ENCODE measurements at regions not wholly inside any gene's neighbourhood (a gene's known extent, or its start where the extent isn't known, plus 50 kb on each side); places are given as distances from the start of the nearest gene placed in this dataset.

GRCh38 chr3:87968668-87969067 lies 90.1 kb downstream of the CGGBP1 start:
- no peaks in the 10 kb centered on the region for H3K9me3 ChIP-seq (replicated peaks in 1 of 2; ENCODE audit: control insufficient read depth in 2 of 2, insufficient read depth in 1 of 2, low read depth in 1 of 2, low read length in 2 of 2)
- H3K36me3 ChIP-seq (replicated peaks in 1 of 2; ENCODE audit: control insufficient read depth in 2 of 2, insufficient read depth in 2 of 2, low read length in 2 of 2), result no peaks in the 10 kb centered on the region
- no peak overlapping the region for H2BK12ac ChIP-seq (ENCODE audit: low read length)
- H3K4ac ChIP-seq (ENCODE audit: low read length), result no peak overlapping the region
- H3K18ac ChIP-seq (ENCODE audit: low read length), result no peak overlapping the region
- H2AFZ ChIP-seq (ENCODE audit: low read length), result no peak overlapping the region
- no peak overlapping the region for H3K9ac ChIP-seq (ENCODE audit: low read depth, low read length, poor library complexity)
- no peaks in the 10 kb centered on the region for H3K79me1 ChIP-seq (ENCODE audit: low read depth, low read length)
- H3K14ac ChIP-seq (ENCODE audit: low read length), result no peak overlapping the region
- no peak overlapping the region for H3K4me2 ChIP-seq (ENCODE audit: insufficient read depth, low read length, poor library complexity, severe bottlenecking)
- no peak overlapping the region for H3K4me3 ChIP-seq (ENCODE audit: low read length in 2 of 2)
- no peaks in the 10 kb centered on the region for H3K4me1 ChIP-seq (ENCODE audit: control insufficient read depth in 2 of 2, insufficient read depth in 1 of 2, low read depth in 1 of 2, low read length in 2 of 2)
- no peak overlapping the region for H3K23ac ChIP-seq (ENCODE audit: low read depth, low read length, poor library complexity)
- no peak overlapping the region for H2BK15ac ChIP-seq (ENCODE audit: low read length)
- no CpG with 5 or more reads among the region's 5 CpGs for WGBS, 2 donors (ENCODE audit: extremely low coverage in 2 of 2, insufficient read length in 2 of 2, insufficient replicate concordance in 1 of 2)
- no peak overlapping the region for H2BK120ac ChIP-seq (ENCODE audit: low read depth, low read length)
- H4K8ac ChIP-seq (ENCODE audit: low read depth, low read length), result no peak overlapping the region
- H4K91ac ChIP-seq (ENCODE audit: low read depth, low read length, poor library complexity), result no peak overlapping the region
- no peaks in the 10 kb centered on the region for H3K27me3 ChIP-seq (ENCODE audit: control insufficient read depth in 3 of 3, insufficient read depth in 3 of 3, low read depth in 1 of 3, low read length in 3 of 3)
- no peak for DNase-seq (ENCODE audit: low spot score)
- H2BK5ac ChIP-seq (ENCODE audit: low read length), result no peak overlapping the region
- H2AK5ac ChIP-seq (ENCODE audit: low read depth, low read length), result no peak overlapping the region
- H3K27ac ChIP-seq (replicated peaks; ENCODE audit: low read length), result no peak overlapping the region

GRCh38 chr3:87958289-87958688 lies 100.5 kb downstream of the CGGBP1 start:
- no peaks in the 10 kb centered on the region for H3K36me3 ChIP-seq (replicated peaks in 1 of 2; ENCODE audit: control insufficient read depth in 2 of 2, insufficient read depth in 2 of 2, low read length in 2 of 2)
- no peaks in the 10 kb centered on the region for H3K27me3 ChIP-seq (ENCODE audit: control insufficient read depth in 3 of 3, insufficient read depth in 3 of 3, low read depth in 1 of 3, low read length in 3 of 3)
- no peak overlapping the region for H4K91ac ChIP-seq (ENCODE audit: low read depth, low read length, poor library complexity)
- H3K4me2 ChIP-seq (ENCODE audit: insufficient read depth, low read length, poor library complexity, severe bottlenecking), result no peak overlapping the region
- H2AK5ac ChIP-seq (ENCODE audit: low read depth, low read length), result no peak overlapping the region
- no peak overlapping the region for H2BK15ac ChIP-seq (ENCODE audit: low read length)
- no peaks in the 10 kb centered on the region for H3K9me3 ChIP-seq (replicated peaks in 1 of 2; ENCODE audit: control insufficient read depth in 2 of 2, insufficient read depth in 1 of 2, low read depth in 1 of 2, low read length in 2 of 2)
- WGBS, 2 donors (ENCODE audit: extremely low coverage in 2 of 2, insufficient read length in 2 of 2, insufficient replicate concordance in 1 of 2), result no CpG with 5 or more reads among the region's 1 CpG
- no peak overlapping the region for H4K8ac ChIP-seq (ENCODE audit: low read depth, low read length)
- H3K27ac ChIP-seq (replicated peaks; ENCODE audit: low read length), result no peak overlapping the region
- no peak overlapping the region for H2AFZ ChIP-seq (ENCODE audit: low read length)
- H3K9ac ChIP-seq (ENCODE audit: low read depth, low read length, poor library complexity), result no peak overlapping the region
- H3K4me1 ChIP-seq (ENCODE audit: control insufficient read depth in 2 of 2, insufficient read depth in 1 of 2, low read depth in 1 of 2, low read length in 2 of 2), result no peaks in the 10 kb centered on the region
- no peak overlapping the region for H3K4me3 ChIP-seq (ENCODE audit: low read length in 2 of 2)
- no peak overlapping the region for H2BK120ac ChIP-seq (ENCODE audit: low read depth, low read length)
- no peak overlapping the region for H2BK12ac ChIP-seq (ENCODE audit: low read length)
- no peak overlapping the region for H3K4ac ChIP-seq (ENCODE audit: low read length)
- no peak overlapping the region for H3K23ac ChIP-seq (ENCODE audit: low read depth, low read length, poor library complexity)
- no peaks in the 10 kb centered on the region for H3K79me1 ChIP-seq (ENCODE audit: low read depth, low read length)
- H3K14ac ChIP-seq (ENCODE audit: low read length), result no peak overlapping the region
- H3K18ac ChIP-seq (ENCODE audit: low read length), result no peak overlapping the region
- H2BK5ac ChIP-seq (ENCODE audit: low read length), result no peak overlapping the region
- DNase-seq (ENCODE audit: low spot score), result no peak

GRCh38 chr3:87957575-87957974 lies 101.2 kb downstream of the CGGBP1 start:
- Histone ChIP-seq H2BK120ac (ENCODE audit: low read depth, low read length) (no peak overlapping the region), H3K9ac (ENCODE audit: low read depth, low read length, poor library complexity) (no peak overlapping the region), H4K91ac (ENCODE audit: low read depth, low read length, poor library complexity) (no peak overlapping the region), H2AK5ac (ENCODE audit: low read depth, low read length) (no peak overlapping the region), H2BK15ac (ENCODE audit: low read length) (no peak overlapping the region), H3K18ac (ENCODE audit: low read length) (no peak overlapping the region), H3K27ac (replicated peaks; ENCODE audit: low read length) (no peak overlapping the region), H3K23ac (ENCODE audit: low read depth, low read length, poor library complexity) (no peak overlapping the region), H3K4me2 (ENCODE audit: insufficient read depth, low read length, poor library complexity, severe bottlenecking) (no peak overlapping the region), H3K27me3 (ENCODE audit: control insufficient read depth in 3 of 3, insufficient read depth in 3 of 3, low read depth in 1 of 3, low read length in 3 of 3) (no peaks in the 10 kb centered on the region), H3K79me1 (ENCODE audit: low read depth, low read length) (no peaks in the 10 kb centered on the region), H2BK5ac (ENCODE audit: low read length) (no peak overlapping the region), H3K4me1 (ENCODE audit: control insufficient read depth in 2 of 2, insufficient read depth in 1 of 2, low read depth in 1 of 2, low read length in 2 of 2) (no peaks in the 10 kb centered on the region), H3K36me3 (replicated peaks in 1 of 2; ENCODE audit: control insufficient read depth in 2 of 2, insufficient read depth in 2 of 2, low read length in 2 of 2) (no peaks in the 10 kb centered on the region), H3K4ac (ENCODE audit: low read length) (no peak overlapping the region), H3K9me3 (replicated peaks in 1 of 2; ENCODE audit: control insufficient read depth in 2 of 2, insufficient read depth in 1 of 2, low read depth in 1 of 2, low read length in 2 of 2) (no peaks in the 10 kb centered on the region), H2AFZ (ENCODE audit: low read length) (no peak overlapping the region), H2BK12ac (ENCODE audit: low read length) (no peak overlapping the region), H3K4me3 (ENCODE audit: low read length in 2 of 2) (no peak overlapping the region), H4K8ac (ENCODE audit: low read depth, low read length) (no peak overlapping the region), H3K14ac (ENCODE audit: low read length) (no peak overlapping the region)
- no CpG with 5 or more reads among the region's 1 CpG for WGBS, 2 donors (ENCODE audit: extremely low coverage in 2 of 2, insufficient read length in 2 of 2, insufficient replicate concordance in 1 of 2)
- DNase-seq (ENCODE audit: low spot score), result no peak

GRCh38 chr3:87949879-87950208 lies 109.0 kb downstream of the CGGBP1 start:
- H3K18ac ChIP-seq (ENCODE audit: low read length), result no peak overlapping the region
- no peak overlapping the region for H4K8ac ChIP-seq (ENCODE audit: low read depth, low read length)
- H3K36me3 ChIP-seq (replicated peaks in 1 of 2; ENCODE audit: control insufficient read depth in 2 of 2, insufficient read depth in 2 of 2, low read length in 2 of 2), result no peaks in the 10 kb centered on the region
- no peak overlapping the region for H3K14ac ChIP-seq (ENCODE audit: low read length)
- no peak overlapping the region for H2AFZ ChIP-seq (ENCODE audit: low read length)
- H3K27me3 ChIP-seq (ENCODE audit: control insufficient read depth in 3 of 3, insufficient read depth in 3 of 3, low read depth in 1 of 3, low read length in 3 of 3), result no peaks in the 10 kb centered on the region
- WGBS, 2 donors (ENCODE audit: extremely low coverage in 2 of 2, insufficient read length in 2 of 2, insufficient replicate concordance in 1 of 2), result no CpG with 5 or more reads among the region's 1 CpG
- H3K9ac ChIP-seq (ENCODE audit: low read depth, low read length, poor library complexity), result no peak overlapping the region
- no peak overlapping the region for H3K4me3 ChIP-seq (ENCODE audit: low read length in 2 of 2)
- no peak overlapping the region for H3K4ac ChIP-seq (ENCODE audit: low read length)
- H2BK12ac ChIP-seq (ENCODE audit: low read length), result no peak overlapping the region
- no peak overlapping the region for H4K91ac ChIP-seq (ENCODE audit: low read depth, low read length, poor library complexity)
- no peak overlapping the region for H2AK5ac ChIP-seq (ENCODE audit: low read depth, low read length)
- no peak overlapping the region for H3K23ac ChIP-seq (ENCODE audit: low read depth, low read length, poor library complexity)
- no peak overlapping the region for H3K27ac ChIP-seq (replicated peaks; ENCODE audit: low read length)
- no peak for DNase-seq (ENCODE audit: low spot score)
- no peak overlapping the region for H2BK120ac ChIP-seq (ENCODE audit: low read depth, low read length)
- H2BK5ac ChIP-seq (ENCODE audit: low read length), result no peak overlapping the region
- no peaks in the 10 kb centered on the region for H3K79me1 ChIP-seq (ENCODE audit: low read depth, low read length)
- H3K9me3 ChIP-seq (replicated peaks in 1 of 2; ENCODE audit: control insufficient read depth in 2 of 2, insufficient read depth in 1 of 2, low read depth in 1 of 2, low read length in 2 of 2), result no peaks in the 10 kb centered on the region
- H3K4me2 ChIP-seq (ENCODE audit: insufficient read depth, low read length, poor library complexity, severe bottlenecking), result no peak overlapping the region
- no peak overlapping the region for H2BK15ac ChIP-seq (ENCODE audit: low read length)
- H3K4me1 ChIP-seq (ENCODE audit: control insufficient read depth in 2 of 2, insufficient read depth in 1 of 2, low read depth in 1 of 2, low read length in 2 of 2), result no peaks in the 10 kb centered on the region
